ENCODE measurements at regions not wholly inside any gene's neighbourhood (a gene's known extent, or its start where the extent isn't known, plus 50 kb on each side); places are given as distances from the start of the nearest gene placed in this dataset.

- H3K14ac ChIP-seq (replicated peaks; ENCODE audit: low read depth, low read length), result no peak overlapping the region
- no peak overlapping the region for H3K27ac ChIP-seq (ENCODE audit: insufficient read depth, low read length)
- no TSS peak for BruUV-seq (replicated peaks)
- H3K4ac ChIP-seq (ENCODE audit: low read depth, low read length), result no peak overlapping the region
- no peak overlapping the region for H2AFZ ChIP-seq (replicated peaks; ENCODE audit: low read length, poor library complexity)
- no peaks in the 10 kb centered on the region for H4K20me1 ChIP-seq (ENCODE audit: insufficient read depth, low read length)
- DNase-seq (no peak), ATAC-seq (ENCODE audit: low read depth) (no peak)
- H3K27me3 ChIP-seq (ENCODE audit: control insufficient read depth, insufficient read depth, low read length), result peaks cover 13% of the 10 kb centered on the region
- CTCF ChIA-PET, result no interaction called here
- H2BK15ac ChIP-seq (ENCODE audit: low read depth, low read length), result no peak overlapping the region
- H4K8ac ChIP-seq (ENCODE audit: low read depth in 2 of 2, low read length in 2 of 2), result no peak overlapping the region
- H3K23ac ChIP-seq (ENCODE audit: low read depth, low read length), result no peak overlapping the region
- 83% methylated on average over 1 of the region's 10 CpGs; no CpG with 5 or more reads in 1 of the 2 experiments for WGBS, 2 experiments (ENCODE audit: extremely low coverage in 2 of 2, insufficient read length in 1 of 2)
- no peak overlapping the region for H3K4me3 ChIP-seq (ENCODE audit: insufficient read depth, low read depth, low read length)
- no peaks in the 10 kb centered on the region for H3K79me1 ChIP-seq (ENCODE audit: low read depth in 1 of 2, low read length in 2 of 2)
- H2BK5ac ChIP-seq (ENCODE audit: low read depth, low read length, poor library complexity, severe bottlenecking), result no peak overlapping the region
- H3K36me3 ChIP-seq (ENCODE audit: control insufficient read depth, insufficient read depth, low read length), result no peaks in the 10 kb centered on the region
- H3K18ac ChIP-seq (ENCODE audit: low read depth, low read length), result no peak overlapping the region
- dilution Hi-C loops (cut with HindIII; ENCODE audit: low sequenced_read_pairs, unreplicated experiment) (no loop called here), in situ Hi-C loops (cut with MboI; ENCODE audit: low sequenced_read_pairs) (no loop called here), intact Hi-C loops (cut with micrococcal nuclease) (no loop called here)
- H3K4me2 ChIP-seq (ENCODE audit: low read depth, low read length), result no peak overlapping the region
- H2BK120ac ChIP-seq (ENCODE audit: low read depth, low read length), result no peak overlapping the region
- no peaks in the 10 kb centered on the region for H3K9me3 ChIP-seq (ENCODE audit: control insufficient read depth, insufficient read depth, low read length)
- no peaks in the 10 kb centered on the region for H3K9me1 ChIP-seq (ENCODE audit: insufficient read depth, low read length)
- H2BK20ac ChIP-seq (ENCODE audit: low read depth, low read length), result no peak overlapping the region
- TF ChIP-seq POLR2A (IDR thresholded peaks at IDR 0.05; ENCODE audit: low read depth, low read length), result no peak
- no peak for TF ChIP-seq SMC3 (IDR thresholded peaks at IDR 0.05; ENCODE audit: low read depth, low read length)
- peak; percentile 73 for TF ChIP-seq USF2 (IDR thresholded peaks at IDR 0.05; ENCODE audit: low read depth, low read length)
- no peak for TF ChIP-seq NFE2L2 (IDR thresholded peaks at IDR 0.05; ENCODE audit: low read depth, low read length)
- no peak for TF ChIP-seq BHLHE40 (IDR thresholded peaks at IDR 0.05; ENCODE audit: low read depth, low read length)
- no peak for TF ChIP-seq CEBPB (IDR thresholded peaks at IDR 0.05; ENCODE audit: low read depth, low read length)
- TF ChIP-seq MAFK (IDR thresholded peaks at IDR 0.05; ENCODE audit: low read depth, low read length), result no peak
- no peak for TF ChIP-seq RFX5 (IDR thresholded peaks at IDR 0.05; ENCODE audit: low read depth, low read length)
- H3K9ac ChIP-seq (ENCODE audit: low read depth, low read length), result no peak overlapping the region
- H3K4me1 ChIP-seq (ENCODE audit: control insufficient read depth, insufficient read depth, low read length), result no peaks in the 10 kb centered on the region
- no peak overlapping the region for H4K91ac ChIP-seq (ENCODE audit: insufficient read depth, low read depth, low read length)
- no peak overlapping the region for H4K5ac ChIP-seq (ENCODE audit: low read depth, low read length)
- POLR2A ChIA-PET (ENCODE audit: unreplicated experiment), result no interaction called here
- H3K56ac ChIP-seq (ENCODE audit: extremely low read depth, insufficient read depth, low read length), result no peak overlapping the region
- H2AK9ac ChIP-seq (replicated peaks; ENCODE audit: low read depth, low read length, poor library complexity), result no peak overlapping the region
- no peak overlapping the region for H2AK5ac ChIP-seq (ENCODE audit: low read depth, low read length)
Measured at GRCh38 chr3:127486321-127486944, 104.1 kb downstream of the TPRA1 start.

Data from IMR-90 (cell line).